Neutrophil (primary cell): ENCODE measurements at regions not wholly inside any gene's neighbourhood (a gene's known extent, or its start where the extent isn't known, plus 50 kb on each side); places are given as distances from the start of the nearest gene placed in this dataset.

ENCODE experiments used
- H3K27ac ChIP-seq: fragments of 200-600 bp; sonication (generic); 2 replicates; pipeline ENCODE4 v1.5.1; 2016; ENCODE audit warnings: mild to moderate bottlenecking, moderate library complexity
- H3K27me3 ChIP-seq: fragments of 200-600 bp; sonication (generic); 2 replicates; pipeline ENCODE4 v1.6.0; 2016; ENCODE audit warnings: mild to moderate bottlenecking
- H3K36me3 ChIP-seq: fragments of 200-600 bp; sonication (generic); 2 replicates; pipeline ENCODE4 v1.5.1; 2017
- H3K4me1 ChIP-seq, 2 experiments: fragments of 200-600 bp in 1 of 2; sonication (generic) in 1 of 2; 1 replicate in 1 of 2; 2 replicates in 1 of 2; pipeline versions ENCODE4 v1.5.1 to v1.6.1; 2013 to 2016; ENCODE audit warnings: low read depth in 1 of 2, low read length in 1 of 2, mild to moderate bottlenecking in 1 of 2, moderate library complexity in 1 of 2; ENCODE audit not compliant: control insufficient read depth in 1 of 2, insufficient read depth in 1 of 2
- H3K4me3 ChIP-seq, 2 experiments: fragments of 200-600 bp in 1 of 2; sonication (generic) in 1 of 2; 1 replicate in 1 of 2; 2 replicates in 1 of 2; pipeline ENCODE4 v1.5.1; 2013 to 2016; ENCODE audit warnings: low read depth in 1 of 2, low read length in 1 of 2, mild to moderate bottlenecking in 1 of 2, moderate library complexity in 1 of 2
- H3K9me3 ChIP-seq: fragments of 200-600 bp; sonication (generic); 2 replicates; pipeline ENCODE4 v1.5.1; 2016
- CTCF ChIP-seq: fragments of 200-600 bp; sonication (generic); IDR thresholded peaks from 2 replicates; pipeline ENCODE4 v1.5.1; 2016; ENCODE audit warnings: antibody characterized with exemption

- no peak for TF ChIP-seq CTCF
- no peaks in the 10 kb centered on the region for H3K27me3 ChIP-seq
- H3K9me3 ChIP-seq, result peaks cover 5% of the 10 kb centered on the region
- H3K36me3 ChIP-seq, result no peaks in the 10 kb centered on the region
- no peak overlapping the region for H3K27ac ChIP-seq
- no peaks in the 10 kb centered on the region for H3K4me1 ChIP-seq
- no peak overlapping the region for H3K4me3 ChIP-seq
Observed at GRCh38 chr13:90253806-90254205, 1093.7 kb upstream of the MIR17HG start.

GRCh38 chr13:90254437-90254836 is 1093.0 kb upstream of the MIR17HG start:
- Histone ChIP-seq H3K4me1 (no peaks in the 10 kb centered on the region), H3K36me3 (no peaks in the 10 kb centered on the region), H3K27me3 (no peaks in the 10 kb centered on the region), H3K27ac (no peak overlapping the region), H3K4me3 (no peak overlapping the region), H3K9me3 (peaks cover 5% of the 10 kb centered on the region)
- no peak for TF ChIP-seq CTCF

GRCh38 chr13:90256746-90257145 is 1090.7 kb upstream of the MIR17HG start:
- no peak for TF ChIP-seq CTCF
- Histone ChIP-seq H3K4me3 (no peak overlapping the region), H3K9me3 (peaks cover 5% of the 10 kb centered on the region), H3K27ac (no peak overlapping the region), H3K36me3 (no peaks in the 10 kb centered on the region), H3K4me1 (no peaks in the 10 kb centered on the region), H3K27me3 (no peaks in the 10 kb centered on the region)

GRCh38 chr13:90258129-90258528 is 1089.4 kb upstream of the MIR17HG start:
- Histone ChIP-seq H3K27ac (no peak overlapping the region), H3K27me3 (no peaks in the 10 kb centered on the region), H3K9me3 (peaks cover 5% of the 10 kb centered on the region), H3K4me1 (no peaks in the 10 kb centered on the region), H3K36me3 (no peaks in the 10 kb centered on the region), H3K4me3 (no peak overlapping the region)
- no peak for TF ChIP-seq CTCF

GRCh38 chr13:90261343-90261742 is 1086.1 kb upstream of the MIR17HG start:
- no peaks in the 10 kb centered on the region for H3K27me3 ChIP-seq
- no peaks in the 10 kb centered on the region for H3K36me3 ChIP-seq
- H3K4me1 ChIP-seq, result no peaks in the 10 kb centered on the region
- no peak overlapping the region for H3K27ac ChIP-seq
- no peak for TF ChIP-seq CTCF
- no peaks in the 10 kb centered on the region for H3K9me3 ChIP-seq
- H3K4me3 ChIP-seq, result no peak overlapping the region

GRCh38 chr13:90270226-90270625 is 1077.3 kb upstream of the MIR17HG start:
- H3K4me3 ChIP-seq, result no peak overlapping the region
- no peaks in the 10 kb centered on the region for H3K9me3 ChIP-seq
- H3K36me3 ChIP-seq, result no peaks in the 10 kb centered on the region
- H3K4me1 ChIP-seq, result no peaks in the 10 kb centered on the region
- no peak overlapping the region for H3K27ac ChIP-seq
- no peaks in the 10 kb centered on the region for H3K27me3 ChIP-seq
- TF ChIP-seq CTCF, result no peak
